ENCODE measurements at regions not wholly inside any gene's neighbourhood (a gene's known extent, or its start where the extent isn't known, plus 50 kb on each side); places are given as distances from the start of the nearest gene placed in this dataset.

DNA sequence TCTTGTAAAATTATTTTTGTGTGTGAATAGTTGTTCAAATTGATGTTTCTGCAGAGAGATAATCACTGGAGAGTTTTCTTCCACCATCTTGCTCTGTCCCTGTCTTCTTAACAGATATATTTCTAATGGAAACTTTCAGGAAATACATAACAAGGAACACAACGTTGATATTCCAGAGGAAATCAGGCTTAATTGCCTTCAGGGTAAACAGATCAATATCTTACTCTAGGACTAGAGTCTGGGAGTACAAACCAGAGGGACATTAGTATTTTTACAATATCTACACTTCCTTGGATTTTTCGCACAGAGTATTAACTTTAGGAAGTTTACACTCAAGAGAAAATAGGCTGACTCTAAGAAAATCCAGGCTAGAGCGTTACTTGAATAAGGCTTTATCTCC lies 159.1 kb downstream of the PFKFB3 start:
- TF ChIP-seq, protein P1, sequence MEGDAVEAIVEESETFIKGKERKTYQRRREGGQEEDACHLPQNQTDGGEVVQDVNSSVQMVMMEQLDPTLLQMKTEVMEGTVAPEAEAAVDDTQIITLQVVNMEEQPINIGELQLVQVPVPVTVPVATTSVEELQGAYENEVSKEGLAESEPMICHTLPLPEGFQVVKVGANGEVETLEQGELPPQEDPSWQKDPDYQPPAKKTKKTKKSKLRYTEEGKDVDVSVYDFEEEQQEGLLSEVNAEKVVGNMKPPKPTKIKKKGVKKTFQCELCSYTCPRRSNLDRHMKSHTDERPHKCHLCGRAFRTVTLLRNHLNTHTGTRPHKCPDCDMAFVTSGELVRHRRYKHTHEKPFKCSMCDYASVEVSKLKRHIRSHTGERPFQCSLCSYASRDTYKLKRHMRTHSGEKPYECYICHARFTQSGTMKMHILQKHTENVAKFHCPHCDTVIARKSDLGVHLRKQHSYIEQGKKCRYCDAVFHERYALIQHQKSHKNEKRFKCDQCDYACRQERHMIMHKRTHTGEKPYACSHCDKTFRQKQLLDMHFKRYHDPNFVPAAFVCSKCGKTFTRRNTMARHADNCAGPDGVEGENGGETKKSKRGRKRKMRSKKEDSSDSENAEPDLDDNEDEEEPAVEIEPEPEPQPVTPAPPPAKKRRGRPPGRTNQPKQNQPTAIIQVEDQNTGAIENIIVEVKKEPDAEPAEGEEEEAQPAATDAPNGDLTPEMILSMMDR (IDR thresholded peaks at IDR 0.05), result no peak
- no peak for TF ChIP-seq POLR2A (IDR thresholded peaks at IDR 0.05)
